Daoy (cell line): ENCODE measurements at regions not wholly inside any gene's neighbourhood (a gene's known extent, or its start where the extent isn't known, plus 50 kb on each side); places are given as distances from the start of the nearest gene placed in this dataset.

ENCODE experiments used
- DNase-seq: peaks from one replicate; pipeline ENCODE4 v3.0.0-alpha.2; 2015; ENCODE audit warnings: low read depth

GRCh38 chr3:193754719-193755118, 161.7 kb downstream of the OPA1 start:
- DNase-seq: no peak

- no peak for DNase-seq
These were observed 163.5 kb downstream of the OPA1 start for GRCh38 chr3:193756536-193756935.

- no peak for DNase-seq
These were observed 164.4 kb downstream of the OPA1 start for GRCh38 chr3:193757457-193757856.

- DNase-seq: no peak
These were observed 169.0 kb downstream of the OPA1 start for GRCh38 chr3:193761969-193762368.

- DNase-seq: no peak
These were observed 169.6 kb downstream of the OPA1 start for GRCh38 chr3:193762657-193763056.

GRCh38 chr3:193764959-193765358, 172.0 kb downstream of the OPA1 start:
- no peak for DNase-seq

GRCh38 chr3:193767353-193768069, 174.5 kb downstream of the OPA1 start:
- DNase-seq: no peak

GRCh38 chr3:193768070-193768394, 175.0 kb downstream of the OPA1 start:
- DNase-seq: peak; percentile 70

GRCh38 chr3:193769437-193769836, 176.4 kb downstream of the OPA1 start:
- DNase-seq: no peak

GRCh38 chr3:193771011-193771652, 178.1 kb downstream of the OPA1 start:
- DNase-seq: no peak

- DNase-seq: no peak
These were observed 178.8 kb downstream of the OPA1 start for GRCh38 chr3:193771653-193772421.

GRCh38 chr3:193772422-193772763, 179.4 kb downstream of the OPA1 start:
- DNase-seq: no peak

GRCh38 chr3:193773266-193774220, 180.5 kb downstream of the OPA1 start:
- DNase-seq: no peak

GRCh38 chr3:193774272-193774915, 181.4 kb downstream of the OPA1 start:
- DNase-seq: no peak

GRCh38 chr3:193774916-193775285, 181.9 kb downstream of the OPA1 start:
- no peak for DNase-seq

- no peak for DNase-seq
These were observed 182.5 kb downstream of the OPA1 start for GRCh38 chr3:193775421-193776077.

GRCh38 chr3:193776626-193777358, 183.8 kb downstream of the OPA1 start:
- no peak for DNase-seq

- DNase-seq: no peak
These were observed 184.5 kb downstream of the OPA1 start for GRCh38 chr3:193777524-193777923.

- no peak for DNase-seq
These were observed 185.7 kb downstream of the OPA1 start for GRCh38 chr3:193778676-193779075.

GRCh38 chr3:193779933-193780332, 186.9 kb downstream of the OPA1 start:
- DNase-seq: no peak
